KMS-11 (cell line): ENCODE measurements at regions not wholly inside any gene's neighbourhood (a gene's known extent, or its start where the extent isn't known, plus 50 kb on each side); places are given as distances from the start of the nearest gene placed in this dataset.

ENCODE experiments used
- H2AFZ ChIP-seq: fragments of 200-600 bp; sonication (generic); 2 replicates; pipeline ENCODE4 v1.6.1; 2016; ENCODE audit warnings: antibody characterized with exemption, mixed run types, low read depth
- H3K27ac ChIP-seq: fragments of 200-600 bp; sonication (generic); 2 replicates; pipeline ENCODE4 v1.6.1; 2016; ENCODE audit warnings: mild to moderate bottlenecking, mixed run types
- H3K27me3 ChIP-seq: fragments of 200-600 bp; sonication (generic); 2 replicates; pipeline ENCODE4 v1.6.1; 2017; ENCODE audit warnings: mild to moderate bottlenecking, low read depth, mixed run types, moderate library complexity; ENCODE audit not compliant: insufficient read depth
- H3K36me3 ChIP-seq: fragments of 200-600 bp; sonication (generic); 2 replicates; pipeline ENCODE4 v1.6.1; 2017; ENCODE audit warnings: mild to moderate bottlenecking, mixed run types; ENCODE audit not compliant: insufficient read depth
- H3K4me1 ChIP-seq: fragments of 200-600 bp; sonication (generic); 2 replicates; pipeline ENCODE4 v1.6.1; 2016; ENCODE audit warnings: mild to moderate bottlenecking, low read depth, mixed run types; ENCODE audit not compliant: poor library complexity, severe bottlenecking
- H3K4me2 ChIP-seq: fragments of 200-600 bp; sonication (generic); 2 replicates; pipeline ENCODE4 v1.7.0; 2016; ENCODE audit warnings: mild to moderate bottlenecking, mixed run types
- H3K4me3 ChIP-seq: fragments of 200-600 bp; sonication (generic); IDR thresholded peaks from 2 replicates; pipeline ENCODE4 v1.6.1; 2017; ENCODE audit warnings: low read depth, low read length, mixed read lengths; ENCODE audit not compliant: insufficient read depth
- H3K79me2 ChIP-seq: fragments of 200-600 bp; sonication (generic); 2 replicates; pipeline ENCODE4 v1.6.1; 2016; ENCODE audit warnings: low read depth, mixed run types; ENCODE audit not compliant: insufficient read depth
- H3K9ac ChIP-seq: fragments of 200-600 bp; sonication (generic); 2 replicates; pipeline ENCODE4 v1.6.1; 2016; ENCODE audit warnings: mild to moderate bottlenecking, mixed run types
- H4K20me1 ChIP-seq: fragments of 200-600 bp; sonication (generic); 2 replicates; pipeline ENCODE4 v1.6.1; 2016; ENCODE audit warnings: mild to moderate bottlenecking, mixed run types; ENCODE audit not compliant: insufficient read depth
- TF ChIP-seq, protein P1 (sequence below): fragments of 200-600 bp; sonication (generic); conservative IDR thresholded peaks from 2 replicates; pipeline ENCODE4 v1.6.1; 2017; ENCODE audit warnings: low read depth, mild to moderate bottlenecking, antibody characterized with exemption, low read length, moderate library complexity, mixed read lengths

DNA sequence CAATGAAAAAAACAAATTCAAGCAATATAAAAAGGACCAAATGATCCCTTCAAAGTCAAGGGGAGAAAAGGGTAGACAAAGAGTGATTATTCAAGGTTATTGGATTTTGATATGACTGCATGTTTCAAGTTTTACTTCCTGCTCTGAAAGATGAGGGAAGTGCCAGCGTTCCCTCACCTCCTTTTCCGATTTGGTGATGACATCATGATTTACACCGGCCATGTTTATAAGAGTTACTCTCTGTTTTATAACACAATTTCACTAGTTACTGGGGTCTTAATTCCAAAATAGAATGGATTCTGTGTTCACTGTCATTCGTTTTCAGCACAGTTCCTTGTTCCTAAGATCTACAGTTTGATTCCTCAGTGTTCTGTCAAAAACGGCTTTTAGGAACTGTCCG lies 60.5 kb upstream of the CPXM2 start:
- TF ChIP-seq, protein P1, sequence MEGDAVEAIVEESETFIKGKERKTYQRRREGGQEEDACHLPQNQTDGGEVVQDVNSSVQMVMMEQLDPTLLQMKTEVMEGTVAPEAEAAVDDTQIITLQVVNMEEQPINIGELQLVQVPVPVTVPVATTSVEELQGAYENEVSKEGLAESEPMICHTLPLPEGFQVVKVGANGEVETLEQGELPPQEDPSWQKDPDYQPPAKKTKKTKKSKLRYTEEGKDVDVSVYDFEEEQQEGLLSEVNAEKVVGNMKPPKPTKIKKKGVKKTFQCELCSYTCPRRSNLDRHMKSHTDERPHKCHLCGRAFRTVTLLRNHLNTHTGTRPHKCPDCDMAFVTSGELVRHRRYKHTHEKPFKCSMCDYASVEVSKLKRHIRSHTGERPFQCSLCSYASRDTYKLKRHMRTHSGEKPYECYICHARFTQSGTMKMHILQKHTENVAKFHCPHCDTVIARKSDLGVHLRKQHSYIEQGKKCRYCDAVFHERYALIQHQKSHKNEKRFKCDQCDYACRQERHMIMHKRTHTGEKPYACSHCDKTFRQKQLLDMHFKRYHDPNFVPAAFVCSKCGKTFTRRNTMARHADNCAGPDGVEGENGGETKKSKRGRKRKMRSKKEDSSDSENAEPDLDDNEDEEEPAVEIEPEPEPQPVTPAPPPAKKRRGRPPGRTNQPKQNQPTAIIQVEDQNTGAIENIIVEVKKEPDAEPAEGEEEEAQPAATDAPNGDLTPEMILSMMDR: no peak
- Histone ChIP-seq H4K20me1 (no peaks in the 10 kb centered on the region), H3K4me1 (no peaks in the 10 kb centered on the region), H3K4me3 (no peak overlapping the region), H3K79me2 (no peaks in the 10 kb centered on the region), H3K36me3 (no peaks in the 10 kb centered on the region), H3K4me2 (no peak overlapping the region), H3K27me3 (no peaks in the 10 kb centered on the region), H3K27ac (no peak overlapping the region), H3K9ac (no peak overlapping the region), H2AFZ (no peak overlapping the region)

DNA sequence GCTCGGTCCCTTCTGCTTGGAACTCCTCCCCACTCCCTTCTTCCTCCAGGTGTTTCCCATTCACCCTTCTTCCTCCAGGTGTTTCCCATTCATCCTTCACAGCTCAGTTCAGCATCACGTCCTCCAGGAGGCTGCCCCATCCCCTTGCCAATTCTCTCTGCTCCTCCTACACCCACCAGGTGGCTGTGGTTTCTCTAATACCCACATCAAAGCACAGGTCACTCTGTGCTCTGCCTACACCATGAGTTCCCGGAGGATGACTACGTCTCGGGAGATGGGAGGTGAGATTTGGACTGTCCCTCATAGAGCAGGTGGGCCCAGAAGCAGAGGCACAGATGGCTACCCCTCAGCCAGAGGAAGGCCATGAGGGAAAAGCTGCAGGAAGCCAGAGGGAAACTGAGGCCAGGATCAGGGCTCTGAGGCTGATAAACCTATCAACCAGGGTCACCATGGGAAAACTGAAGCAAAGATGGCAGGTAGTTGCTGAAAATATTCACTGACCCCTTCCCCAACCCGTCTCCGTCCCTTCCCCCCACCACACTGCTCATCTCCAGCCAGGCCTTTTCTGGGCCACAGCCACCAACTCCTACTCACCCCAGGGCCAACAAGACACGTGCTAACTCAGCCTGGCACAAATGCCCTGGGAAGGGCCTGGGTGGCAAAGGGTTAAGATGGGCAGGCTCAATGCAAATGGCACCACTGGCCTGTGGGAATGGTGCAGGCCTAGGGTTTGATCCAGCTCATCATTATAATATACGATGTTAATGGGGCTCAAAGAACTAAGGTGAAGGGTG lies 56.6 kb upstream of the CPXM2 start:
- H4K20me1 ChIP-seq: no peaks in the 10 kb centered on the region
- no peak overlapping the region for H3K27ac ChIP-seq
- H3K4me2 ChIP-seq: no peak overlapping the region
- no peak overlapping the region for H3K4me3 ChIP-seq
- no peaks in the 10 kb centered on the region for H3K4me1 ChIP-seq
- TF ChIP-seq, protein P1: no peak
- H2AFZ ChIP-seq: no peak overlapping the region
- H3K36me3 ChIP-seq: no peaks in the 10 kb centered on the region
- H3K79me2 ChIP-seq: no peaks in the 10 kb centered on the region
- no peaks in the 10 kb centered on the region for H3K27me3 ChIP-seq
- H3K9ac ChIP-seq: no peak overlapping the region

DNA sequence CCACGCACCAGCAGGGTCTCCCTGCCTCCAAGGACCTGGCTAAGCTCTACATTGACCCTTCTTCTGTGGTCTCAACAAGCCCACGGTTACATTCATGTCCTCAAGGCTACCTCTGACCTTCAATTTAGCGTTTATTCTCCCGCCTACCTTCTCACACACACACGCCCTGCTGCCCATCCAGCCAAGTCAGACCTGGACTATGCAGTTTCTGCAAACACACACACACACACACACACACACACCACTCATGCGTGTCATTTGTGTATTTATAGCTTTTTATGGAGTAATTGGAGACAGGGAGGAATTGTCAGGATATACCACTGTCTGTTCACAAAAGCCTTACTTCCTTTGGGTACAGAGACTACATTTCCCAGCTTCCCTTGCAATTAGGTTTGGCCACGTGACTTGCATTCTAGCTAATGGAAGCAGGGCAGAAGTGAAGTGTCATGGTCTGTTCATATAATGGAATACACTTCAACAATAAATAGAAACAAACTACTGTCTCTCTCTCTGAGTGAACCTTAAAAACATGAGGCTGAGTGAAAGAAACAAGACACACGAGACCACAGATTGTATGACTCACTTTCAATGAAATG lies 53.8 kb upstream of the CPXM2 start:
- TF ChIP-seq, protein P1: no peak
- Histone ChIP-seq H3K4me2 (no peak overlapping the region), H3K27me3 (no peaks in the 10 kb centered on the region), H4K20me1 (no peaks in the 10 kb centered on the region), H3K27ac (no peak overlapping the region), H3K9ac (no peak overlapping the region), H3K4me3 (no peak overlapping the region), H3K4me1 (no peaks in the 10 kb centered on the region), H2AFZ (peak overlapping the region; percentile 56; the same call in 1 of the 2 replicates), H3K79me2 (no peaks in the 10 kb centered on the region), H3K36me3 (no peaks in the 10 kb centered on the region)

GRCh38 chr10:123944661-123945060 lies 53.1 kb upstream of the CPXM2 start:
- Histone ChIP-seq H2AFZ (no peak overlapping the region), H3K27ac (no peak overlapping the region), H3K9ac (no peak overlapping the region), H3K27me3 (no peaks in the 10 kb centered on the region), H4K20me1 (no peaks in the 10 kb centered on the region), H3K4me2 (no peak overlapping the region), H3K79me2 (no peaks in the 10 kb centered on the region), H3K4me1 (no peaks in the 10 kb centered on the region), H3K36me3 (no peaks in the 10 kb centered on the region), H3K4me3 (no peak overlapping the region)
- TF ChIP-seq, protein P1: no peak
